HG03135 (cell line): ENCODE measurements at regions not wholly inside any gene's neighbourhood (a gene's known extent, or its start where the extent isn't known, plus 50 kb on each side); places are given as distances from the start of the nearest gene placed in this dataset.

Source experiments
- ATAC-seq: cut with Tn5 transposase; IDR thresholded peaks from one replicate; pipeline ENCODE4 v1.9.1; 2021; ENCODE audit warnings: mild to moderate bottlenecking, moderate library complexity; ENCODE audit not compliant: unreplicated experiment

- ATAC-seq, result no peak
Observed at GRCh38 chr10:8460626-8461025, 406.1 kb downstream of the GATA3 start.

DNA sequence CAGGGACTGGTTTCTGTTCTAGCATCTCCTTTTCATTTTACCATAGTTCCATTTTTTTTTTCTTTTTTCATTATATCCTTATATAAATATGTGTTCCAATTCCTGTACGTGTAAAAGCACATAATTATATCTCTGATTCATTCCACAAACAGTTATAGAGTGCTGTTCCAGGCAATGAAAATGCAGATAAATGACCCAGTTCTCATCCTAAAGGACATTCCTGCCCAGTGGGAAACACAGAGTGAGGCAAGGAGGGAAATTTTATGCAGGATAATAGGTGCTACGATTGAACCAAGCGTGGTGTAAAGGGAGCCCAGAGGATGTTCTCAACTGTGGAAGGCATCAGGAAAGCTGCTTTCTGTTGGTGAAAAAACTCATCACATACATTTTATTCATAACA is 408.1 kb downstream of the GATA3 start:
- ATAC-seq, result no peak

DNA sequence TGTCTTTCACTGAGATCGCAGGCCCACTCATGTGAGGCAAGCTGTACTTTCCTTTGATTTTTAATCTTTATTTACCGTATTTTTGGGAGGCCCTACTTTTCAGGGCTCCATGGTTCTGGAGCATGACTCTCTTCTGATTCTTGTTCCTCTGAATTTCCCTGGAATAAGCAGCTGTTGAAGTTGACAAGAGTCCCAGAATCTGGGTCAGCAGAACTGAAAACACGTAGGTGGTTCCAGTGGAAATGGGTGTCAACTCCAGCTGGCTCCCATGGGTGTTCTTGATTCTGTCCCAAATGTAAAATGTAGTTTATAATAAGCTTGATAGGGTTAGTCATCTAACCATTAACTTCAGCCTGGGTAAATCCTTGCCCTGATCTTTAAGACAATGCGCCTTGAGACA is 409.4 kb downstream of the GATA3 start:
- no peak for ATAC-seq

DNA sequence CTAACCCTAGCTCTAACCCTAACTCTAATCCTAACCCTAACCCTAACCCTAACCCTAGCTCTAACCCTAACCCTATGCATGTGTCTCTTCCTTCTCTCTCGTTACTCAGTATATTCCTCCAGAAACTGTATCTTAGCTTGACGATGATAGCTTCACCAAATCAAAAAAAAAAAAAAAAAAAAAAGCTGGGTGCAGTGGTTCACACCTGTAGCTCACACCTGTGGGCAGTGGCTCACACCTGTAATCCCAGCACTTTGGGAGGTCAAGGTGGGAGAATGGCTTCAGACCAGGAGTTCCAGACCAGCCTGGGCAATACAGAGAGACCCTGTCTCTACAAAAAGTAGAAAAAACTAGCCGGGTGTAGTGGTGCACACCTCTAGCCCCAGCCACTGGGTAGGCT is 414.0 kb downstream of the GATA3 start:
- ATAC-seq, result no peak

- ATAC-seq, result no peak
Observed at GRCh38 chr10:8473205-8473604, 418.7 kb downstream of the GATA3 start.

DNA sequence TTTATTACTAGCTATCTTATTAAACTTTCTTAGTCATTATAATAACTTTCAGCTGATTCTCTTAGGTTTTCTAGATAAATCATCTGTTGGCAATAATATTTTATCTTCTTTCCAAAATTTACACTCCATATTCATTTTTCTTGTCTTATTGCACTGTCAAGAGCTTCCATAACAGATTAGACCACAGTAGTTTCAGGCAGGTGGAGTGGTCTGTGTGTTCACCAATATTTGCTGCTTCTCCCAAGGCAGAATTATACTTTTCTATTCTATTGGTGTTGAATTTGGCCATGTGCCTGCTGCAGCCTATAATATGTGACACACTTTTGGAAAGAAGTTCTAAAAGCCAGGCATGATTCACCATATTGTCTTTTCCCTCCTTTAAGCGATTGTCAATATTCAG is 422.8 kb downstream of the GATA3 start:
- no peak for ATAC-seq

GRCh38 chr10:8481718-8482504 is 427.4 kb downstream of the GATA3 start:
- ATAC-seq, result no peak

GRCh38 chr10:8485032-8485431 is 430.5 kb downstream of the GATA3 start:
- no peak for ATAC-seq

GRCh38 chr10:8487346-8487745 is 432.9 kb downstream of the GATA3 start:
- ATAC-seq, result no peak

GRCh38 chr10:8489232-8489631 is 434.7 kb downstream of the GATA3 start:
- no peak for ATAC-seq

DNA sequence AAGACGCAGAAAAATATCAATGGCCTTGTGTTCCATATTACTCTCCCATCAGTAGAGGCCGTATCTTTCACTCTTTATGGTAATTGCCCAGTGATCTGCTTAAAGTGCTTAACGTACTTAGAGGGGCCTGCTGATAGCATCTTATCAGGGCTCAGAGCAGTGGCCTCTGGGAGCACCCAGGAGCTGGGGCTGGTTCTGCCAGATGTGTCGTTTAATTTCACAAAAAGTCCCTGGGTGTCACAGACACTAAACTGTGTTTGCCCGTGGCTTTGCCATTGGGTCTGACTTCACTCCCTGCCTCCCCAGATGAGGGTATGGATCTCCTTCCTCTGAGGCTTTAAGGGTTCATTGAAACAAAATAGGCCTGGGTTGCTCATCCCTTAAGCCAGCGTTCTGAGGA is 435.3 kb downstream of the GATA3 start:
- ATAC-seq, result no peak

DNA sequence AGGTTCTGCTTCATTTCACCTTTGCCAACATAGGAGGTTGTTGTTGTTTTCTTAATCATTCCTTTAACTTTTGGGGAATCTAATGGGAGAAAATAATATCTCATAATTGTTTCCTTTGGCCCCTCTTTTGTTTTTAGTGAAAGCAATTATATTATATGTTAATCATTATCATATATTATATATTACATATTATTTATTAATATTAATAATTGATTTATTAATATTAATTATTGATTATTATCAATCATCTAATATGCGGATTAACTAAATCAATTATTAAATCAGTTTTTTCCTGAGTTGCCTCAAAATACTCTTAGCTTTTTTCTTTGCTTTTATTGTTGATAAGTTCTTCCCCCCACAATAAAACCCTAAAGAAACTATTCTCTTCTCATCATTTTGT is 443.8 kb downstream of the GATA3 start:
- no peak for ATAC-seq

- ATAC-seq, result no peak
Observed at GRCh38 chr10:8498881-8499280, 444.4 kb downstream of the GATA3 start.

- no peak for ATAC-seq
Observed at GRCh38 chr10:8499312-8499711, 444.8 kb downstream of the GATA3 start.

- ATAC-seq, result no peak
Observed at GRCh38 chr10:8499752-8500390, 445.4 kb downstream of the GATA3 start.

DNA sequence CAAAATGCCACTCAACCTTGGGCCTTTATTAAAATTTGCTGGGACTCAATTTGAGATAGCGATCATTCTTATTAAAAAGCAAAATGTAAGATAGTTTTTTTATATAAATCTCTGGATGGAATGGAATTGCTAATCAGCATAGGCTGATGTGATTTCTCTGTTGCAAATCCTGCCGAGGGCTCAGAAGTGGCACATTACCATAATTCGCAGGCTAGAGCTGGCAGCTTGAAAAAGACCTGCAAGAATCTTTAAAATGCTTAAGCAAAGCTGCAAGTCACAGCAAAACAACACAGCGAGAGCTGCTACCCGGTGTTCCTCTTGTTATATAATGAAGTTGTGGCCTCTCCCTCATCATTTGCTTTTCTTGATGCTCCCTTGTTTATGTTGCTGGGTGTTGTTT is 448.1 kb downstream of the GATA3 start:
- ATAC-seq, result no peak

- ATAC-seq, result no peak
Observed at GRCh38 chr10:8504499-8504898, 450.0 kb downstream of the GATA3 start.

GRCh38 chr10:8507156-8507555 is 452.7 kb downstream of the GATA3 start:
- no peak for ATAC-seq

DNA sequence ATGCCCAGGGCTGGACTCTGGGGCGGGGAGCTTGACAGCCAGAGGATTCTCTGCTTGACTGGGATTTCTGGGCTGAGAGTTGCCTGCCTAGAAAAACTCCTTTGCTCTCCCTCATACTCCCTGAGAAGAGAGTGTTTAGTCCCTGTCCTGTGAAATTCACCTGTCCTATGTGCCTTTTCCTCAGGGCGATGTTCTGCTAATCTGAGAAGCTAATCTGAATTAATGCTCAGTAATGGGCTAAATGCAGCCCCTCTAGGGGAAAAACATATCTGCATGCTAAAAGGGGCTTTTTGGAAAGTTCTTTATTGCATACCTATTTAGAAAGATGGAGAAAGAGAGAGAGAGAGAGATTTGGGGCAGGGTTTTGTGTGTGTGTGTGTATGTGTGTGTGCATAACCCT is 454.4 kb downstream of the GATA3 start:
- ATAC-seq, result no peak

- ATAC-seq, result no peak
Observed at GRCh38 chr10:8510471-8510870, 456.0 kb downstream of the GATA3 start.

DNA sequence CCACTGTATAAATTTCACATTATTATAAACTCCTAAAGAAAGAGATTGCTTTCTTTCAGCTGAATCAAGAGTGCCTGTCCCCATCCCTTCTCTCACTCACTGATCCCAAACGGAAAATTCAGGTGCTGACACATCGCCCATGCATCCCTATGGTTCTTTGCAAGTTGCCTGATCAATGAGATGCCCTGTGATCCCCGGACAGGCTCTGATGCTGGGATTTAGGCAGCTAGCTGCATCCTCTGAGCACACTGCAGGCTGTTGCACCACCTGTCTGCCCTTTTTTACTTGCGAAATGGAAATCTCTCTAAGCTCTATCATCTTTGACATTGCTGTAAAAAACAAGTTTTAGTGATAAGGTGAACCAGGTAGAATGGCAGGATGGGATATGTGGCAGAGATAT is 456.5 kb downstream of the GATA3 start:
- ATAC-seq, result no peak
